ENCODE measurements at regions not wholly inside any gene's neighbourhood (a gene's known extent, or its start where the extent isn't known, plus 50 kb on each side); places are given as distances from the start of the nearest gene placed in this dataset.

- Histone ChIP-seq H3K4me3 (ENCODE audit: low read length) (no peak overlapping the region), H3K9ac (ENCODE audit: low read length) (no peak overlapping the region), H3K36me3 (ENCODE audit: control insufficient read depth, low read depth, low read length) (no peaks in the 10 kb centered on the region), H3K27me3 (ENCODE audit: control insufficient read depth, insufficient read depth, low read length) (no peaks in the 10 kb centered on the region), H3K4me1 (ENCODE audit: control insufficient read depth, low read depth, low read length) (no peaks in the 10 kb centered on the region), H3K9me3 (ENCODE audit: control insufficient read depth, low read depth, low read length) (no peaks in the 10 kb centered on the region), H3K27ac (ENCODE audit: low read length) (no peak overlapping the region)
These were observed 228.6 kb upstream of the CMC1 start for GRCh38 chr3:28012830-28013229.

GRCh38 chr3:28013864-28014473, 227.4 kb upstream of the CMC1 start:
- Histone ChIP-seq H3K27ac (ENCODE audit: low read length) (no peak overlapping the region), H3K27me3 (ENCODE audit: control insufficient read depth, insufficient read depth, low read length) (no peaks in the 10 kb centered on the region), H3K4me1 (ENCODE audit: control insufficient read depth, low read depth, low read length) (no peaks in the 10 kb centered on the region), H3K4me3 (ENCODE audit: low read length) (no peak overlapping the region), H3K9me3 (ENCODE audit: control insufficient read depth, low read depth, low read length) (no peaks in the 10 kb centered on the region), H3K36me3 (ENCODE audit: control insufficient read depth, low read depth, low read length) (no peaks in the 10 kb centered on the region), H3K9ac (ENCODE audit: low read length) (no peak overlapping the region)

GRCh38 chr3:28018925-28019718, 222.3 kb upstream of the CMC1 start:
- H3K36me3 ChIP-seq (ENCODE audit: control insufficient read depth, low read depth, low read length), result no peaks in the 10 kb centered on the region
- H3K9me3 ChIP-seq (ENCODE audit: control insufficient read depth, low read depth, low read length), result no peaks in the 10 kb centered on the region
- no peak overlapping the region for H3K27ac ChIP-seq (ENCODE audit: low read length)

DNA sequence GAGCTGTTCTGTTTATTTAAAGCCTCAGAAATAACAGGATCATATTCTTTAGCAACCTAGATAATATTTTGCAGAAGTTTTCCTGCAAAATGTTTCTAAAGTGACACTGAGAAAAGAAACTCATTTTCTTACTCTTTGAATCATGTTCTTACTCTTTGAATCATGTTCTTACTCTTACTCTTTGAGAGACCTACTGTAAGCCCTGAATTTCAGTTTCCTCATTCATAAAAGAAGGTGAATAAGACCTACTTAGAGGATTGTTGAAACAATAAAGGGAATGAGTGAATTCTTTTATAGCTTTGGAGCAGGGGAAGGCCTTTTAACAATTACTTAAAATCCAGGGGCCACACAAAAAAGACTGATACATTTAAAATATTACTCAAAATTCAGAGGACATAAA, 221.7 kb upstream of the CMC1 start:
- H3K4me3 ChIP-seq (ENCODE audit: low read length), result no peak overlapping the region
- H3K9me3 ChIP-seq (ENCODE audit: control insufficient read depth, low read depth, low read length), result peaks cover 4% of the 10 kb centered on the region
- H3K36me3 ChIP-seq (ENCODE audit: control insufficient read depth, low read depth, low read length), result no peaks in the 10 kb centered on the region
- peaks cover 3% of the 10 kb centered on the region for H3K4me1 ChIP-seq (ENCODE audit: control insufficient read depth, low read depth, low read length)
- H3K27ac ChIP-seq (ENCODE audit: low read length), result no peak overlapping the region
- no peaks in the 10 kb centered on the region for H3K27me3 ChIP-seq (ENCODE audit: control insufficient read depth, insufficient read depth, low read length)
- H3K9ac ChIP-seq (ENCODE audit: low read length), result no peak overlapping the region

More at GRCh38 chr3:28018925-28019718, 222.3 kb upstream of the CMC1 start:
- Histone ChIP-seq H3K9ac (ENCODE audit: low read length) (no peak overlapping the region), H3K27me3 (ENCODE audit: control insufficient read depth, insufficient read depth, low read length) (no peaks in the 10 kb centered on the region), H3K4me3 (ENCODE audit: low read length) (no peak overlapping the region), H3K4me1 (ENCODE audit: control insufficient read depth, low read depth, low read length) (peaks cover 3% of the 10 kb centered on the region)

DNA sequence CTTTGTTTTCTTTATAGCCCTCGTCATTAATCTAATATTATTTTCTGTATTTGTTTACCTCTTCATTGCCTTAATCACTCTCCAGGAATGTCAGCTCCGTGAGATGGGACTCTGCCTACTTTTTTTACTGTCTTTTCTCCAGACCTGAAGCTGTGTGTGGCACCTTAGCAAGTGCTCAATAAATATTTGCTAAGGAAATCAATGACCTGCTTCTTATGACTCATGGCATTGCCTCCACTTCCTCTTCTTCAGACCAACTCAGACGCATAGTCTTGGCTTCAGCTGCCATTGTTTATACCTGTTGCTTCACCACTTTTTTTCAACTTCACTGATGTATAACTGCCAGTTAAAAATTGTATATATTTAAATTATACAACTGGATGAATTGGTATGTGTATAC, 218.5 kb upstream of the CMC1 start:
- H3K36me3 ChIP-seq (ENCODE audit: control insufficient read depth, low read depth, low read length), result no peaks in the 10 kb centered on the region
- H3K4me3 ChIP-seq (ENCODE audit: low read length), result no peak overlapping the region
- no peaks in the 10 kb centered on the region for H3K27me3 ChIP-seq (ENCODE audit: control insufficient read depth, insufficient read depth, low read length)
- no peak overlapping the region for H3K27ac ChIP-seq (ENCODE audit: low read length)
- peaks cover 3% of the 10 kb centered on the region for H3K4me1 ChIP-seq (ENCODE audit: control insufficient read depth, low read depth, low read length)
- no peak overlapping the region for H3K9ac ChIP-seq (ENCODE audit: low read length)
- peaks cover 4% of the 10 kb centered on the region for H3K9me3 ChIP-seq (ENCODE audit: control insufficient read depth, low read depth, low read length)

DNA sequence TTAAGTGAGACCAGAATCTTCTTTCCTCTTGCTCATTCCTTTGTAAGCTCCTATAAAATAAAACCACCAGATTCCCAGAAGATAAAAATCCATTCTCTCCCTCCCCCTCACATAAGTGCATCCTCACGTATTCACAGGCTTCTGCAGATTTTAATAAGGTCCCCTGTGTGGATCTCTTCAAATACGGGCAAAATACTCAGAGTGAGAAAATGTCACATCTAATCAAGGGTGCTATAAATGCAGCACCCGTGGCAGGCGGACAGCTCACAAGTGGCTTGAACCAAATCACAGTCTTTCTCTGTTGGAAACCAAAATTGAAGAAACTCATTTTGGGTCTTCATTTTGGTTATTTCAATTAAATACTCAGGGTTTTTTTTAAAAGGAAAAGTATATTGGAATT, 212.9 kb upstream of the CMC1 start:
- Histone ChIP-seq H3K36me3 (ENCODE audit: control insufficient read depth, low read depth, low read length) (no peaks in the 10 kb centered on the region), H3K9me3 (ENCODE audit: control insufficient read depth, low read depth, low read length) (peaks cover 4% of the 10 kb centered on the region), H3K4me1 (ENCODE audit: control insufficient read depth, low read depth, low read length) (no peaks in the 10 kb centered on the region), H3K4me3 (ENCODE audit: low read length) (no peak overlapping the region), H3K27me3 (ENCODE audit: control insufficient read depth, insufficient read depth, low read length) (no peaks in the 10 kb centered on the region), H3K27ac (ENCODE audit: low read length) (no peak overlapping the region), H3K9ac (ENCODE audit: low read length) (no peak overlapping the region)

GRCh38 chr3:28033059-28033784, 208.2 kb upstream of the CMC1 start:
- no peak overlapping the region for H3K9ac ChIP-seq (ENCODE audit: low read length)
- H3K27me3 ChIP-seq (ENCODE audit: control insufficient read depth, insufficient read depth, low read length), result no peaks in the 10 kb centered on the region
- H3K9me3 ChIP-seq (ENCODE audit: control insufficient read depth, low read depth, low read length), result no peaks in the 10 kb centered on the region
- H3K4me3 ChIP-seq (ENCODE audit: low read length), result no peak overlapping the region
- no peaks in the 10 kb centered on the region for H3K36me3 ChIP-seq (ENCODE audit: control insufficient read depth, low read depth, low read length)
- H3K4me1 ChIP-seq (ENCODE audit: control insufficient read depth, low read depth, low read length), result no peaks in the 10 kb centered on the region
- no peak overlapping the region for H3K27ac ChIP-seq (ENCODE audit: low read length)

- no peaks in the 10 kb centered on the region for H3K9me3 ChIP-seq (ENCODE audit: control insufficient read depth, low read depth, low read length)
- H3K4me3 ChIP-seq (ENCODE audit: low read length), result no peak overlapping the region
- H3K27me3 ChIP-seq (ENCODE audit: control insufficient read depth, insufficient read depth, low read length), result no peaks in the 10 kb centered on the region
- no peaks in the 10 kb centered on the region for H3K36me3 ChIP-seq (ENCODE audit: control insufficient read depth, low read depth, low read length)
- H3K27ac ChIP-seq (ENCODE audit: low read length), result no peak overlapping the region
- H3K9ac ChIP-seq (ENCODE audit: low read length), result no peak overlapping the region
- no peaks in the 10 kb centered on the region for H3K4me1 ChIP-seq (ENCODE audit: control insufficient read depth, low read depth, low read length)
These were observed 204.5 kb upstream of the CMC1 start for GRCh38 chr3:28036599-28037575.

DNA sequence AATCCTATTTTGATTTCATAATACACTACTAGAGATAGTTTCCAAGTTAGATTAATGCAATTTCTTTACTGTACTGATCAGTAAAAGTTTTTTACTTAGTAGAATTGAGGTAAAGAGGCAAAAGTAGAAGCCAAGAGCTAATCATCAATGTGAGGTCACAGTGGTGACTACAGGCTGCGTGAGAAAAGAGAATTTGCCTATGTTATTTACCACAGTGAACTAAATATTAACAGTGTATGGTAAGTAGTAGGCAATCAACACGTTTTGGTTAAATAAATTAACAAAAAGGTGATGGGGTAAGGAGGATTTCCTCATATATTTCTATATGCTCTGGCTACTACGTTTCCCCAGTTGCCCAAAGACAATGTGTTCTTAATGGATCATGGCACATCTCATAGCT, 202.2 kb upstream of the CMC1 start:
- H3K4me1 ChIP-seq (ENCODE audit: control insufficient read depth, low read depth, low read length), result peaks cover 6% of the 10 kb centered on the region
- H3K9ac ChIP-seq (ENCODE audit: low read length), result no peak overlapping the region
- H3K9me3 ChIP-seq (ENCODE audit: control insufficient read depth, low read depth, low read length), result no peaks in the 10 kb centered on the region
- H3K27me3 ChIP-seq (ENCODE audit: control insufficient read depth, insufficient read depth, low read length), result no peaks in the 10 kb centered on the region
- H3K4me3 ChIP-seq (ENCODE audit: low read length), result no peak overlapping the region
- H3K36me3 ChIP-seq (ENCODE audit: control insufficient read depth, low read depth, low read length), result no peaks in the 10 kb centered on the region
- no peak overlapping the region for H3K27ac ChIP-seq (ENCODE audit: low read length)

DNA sequence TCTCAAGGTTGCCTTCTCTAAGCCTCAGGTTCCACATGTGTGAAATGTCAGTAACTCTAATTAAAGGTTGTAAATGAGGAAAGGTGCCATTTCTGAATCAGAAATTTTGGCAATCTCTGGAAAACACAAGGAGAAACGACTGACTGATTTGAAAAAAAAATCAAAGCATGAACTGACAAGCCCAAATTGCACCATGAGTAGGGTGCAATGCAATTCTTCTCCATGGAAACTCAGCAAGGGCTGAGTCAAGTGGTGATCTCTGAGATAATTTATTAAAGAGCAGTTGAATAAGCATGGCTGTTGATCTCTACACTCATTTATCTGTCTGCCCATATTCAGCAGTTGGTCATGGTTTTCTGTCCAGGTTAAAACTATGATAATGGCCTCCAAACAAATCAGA, 201.6 kb upstream of the CMC1 start:
- H3K4me3 ChIP-seq (ENCODE audit: low read length), result no peak overlapping the region
- H3K36me3 ChIP-seq (ENCODE audit: control insufficient read depth, low read depth, low read length), result no peaks in the 10 kb centered on the region
- no peaks in the 10 kb centered on the region for H3K9me3 ChIP-seq (ENCODE audit: control insufficient read depth, low read depth, low read length)
- H3K27me3 ChIP-seq (ENCODE audit: control insufficient read depth, insufficient read depth, low read length), result no peaks in the 10 kb centered on the region
- no peak overlapping the region for H3K27ac ChIP-seq (ENCODE audit: low read length)
- no peak overlapping the region for H3K9ac ChIP-seq (ENCODE audit: low read length)
- H3K4me1 ChIP-seq (ENCODE audit: control insufficient read depth, low read depth, low read length), result peaks cover 6% of the 10 kb centered on the region

GRCh38 chr3:28042095-28042635, 199.3 kb upstream of the CMC1 start:
- Histone ChIP-seq H3K27me3 (ENCODE audit: control insufficient read depth, insufficient read depth, low read length) (no peaks in the 10 kb centered on the region), H3K4me1 (ENCODE audit: control insufficient read depth, low read depth, low read length) (peaks cover 11% of the 10 kb centered on the region), H3K9ac (ENCODE audit: low read length) (no peak overlapping the region), H3K27ac (ENCODE audit: low read length) (no peak overlapping the region), H3K9me3 (ENCODE audit: control insufficient read depth, low read depth, low read length) (no peaks in the 10 kb centered on the region), H3K4me3 (ENCODE audit: low read length) (no peak overlapping the region), H3K36me3 (ENCODE audit: control insufficient read depth, low read depth, low read length) (no peaks in the 10 kb centered on the region)

All from iPS-18a (cell line).